ENCODE measurements at regions not wholly inside any gene's neighbourhood (a gene's known extent, or its start where the extent isn't known, plus 50 kb on each side); places are given as distances from the start of the nearest gene placed in this dataset.

- DNase-seq = no peak
Measured at GRCh38 chr6:166046982-166047381, 120.7 kb downstream of the TBXT start.

GRCh38 chr6:166046226-166046625, 121.4 kb downstream of the TBXT start:
- DNase-seq = peak; percentile 80

GRCh38 chr6:166045860-166046200, 121.8 kb downstream of the TBXT start:
- no peak for DNase-seq

GRCh38 chr6:166045173-166045859, 122.3 kb downstream of the TBXT start:
- DNase-seq = no peak

GRCh38 chr6:166041277-166041676, 126.4 kb downstream of the TBXT start:
- no peak for DNase-seq

- no peak for DNase-seq
Measured at GRCh38 chr6:166040292-166040691, 127.4 kb downstream of the TBXT start.

- DNase-seq = no peak
Measured at GRCh38 chr6:166036316-166037095, 131.1 kb downstream of the TBXT start.

GRCh38 chr6:166032366-166033200, 135.1 kb downstream of the TBXT start:
- DNase-seq = no peak

GRCh38 chr6:166031275-166031674, 136.4 kb downstream of the TBXT start:
- DNase-seq = no peak

GRCh38 chr6:166029506-166029905, 138.1 kb downstream of the TBXT start:
- no peak for DNase-seq

GRCh38 chr6:166027761-166028160, 139.9 kb downstream of the TBXT start:
- peak; percentile 8 for DNase-seq

- DNase-seq = no peak
Measured at GRCh38 chr6:166026586-166027126, 141.0 kb downstream of the TBXT start.

- DNase-seq = no peak
Measured at GRCh38 chr6:166025149-166025898, 142.3 kb downstream of the TBXT start.

GRCh38 chr6:166024252-166024651, 143.4 kb downstream of the TBXT start:
- DNase-seq = no peak

GRCh38 chr6:166023273-166023989, 144.2 kb downstream of the TBXT start:
- DNase-seq = no peak

- DNase-seq = no peak
Measured at GRCh38 chr6:166021429-166021828, 146.2 kb downstream of the TBXT start.

- DNase-seq = no peak
Measured at GRCh38 chr6:166019214-166019613, 148.4 kb downstream of the TBXT start.

GRCh38 chr6:166017032-166017635, 150.5 kb downstream of the TBXT start:
- DNase-seq = no peak

GRCh38 chr6:166014966-166015365, 152.7 kb downstream of the TBXT start:
- DNase-seq = no peak

- DNase-seq = no peak
Measured at GRCh38 chr6:166010136-166010960, 157.3 kb downstream of the TBXT start.

Data from dermis blood vessel endothelial cell (primary cell).